Osteoblast (primary cell): ENCODE measurements at regions not wholly inside any gene's neighbourhood (a gene's known extent, or its start where the extent isn't known, plus 50 kb on each side); places are given as distances from the start of the nearest gene placed in this dataset.

Experiments
- DNase-seq: peaks from one replicate; pipeline ENCODE4 v3.0.0; 2011; ENCODE audit warnings: low spot score, mixed read lengths; ENCODE audit not compliant: insufficient read length; ENCODE audit errors: missing footprints
- H2AFZ ChIP-seq: 2 replicates; pipeline ENCODE4 v1.6.0; 2011; ENCODE audit warnings: mild to moderate bottlenecking, low read length
- H3K27ac ChIP-seq: 2 replicates; pipeline ENCODE4 v1.5.1; 2011; ENCODE audit warnings: mild to moderate bottlenecking, low read depth, low read length, moderate library complexity
- H3K27me3 ChIP-seq: 2 replicates; pipeline ENCODE4 v1.6.0; 2012; ENCODE audit warnings: mild to moderate bottlenecking, control low read depth, inconsistent platforms, low read length, moderate library complexity; ENCODE audit not compliant: insufficient read depth
- H3K36me3 ChIP-seq: 2 replicates; pipeline ENCODE4 v1.5.1; 2011; ENCODE audit warnings: mild to moderate bottlenecking, low read length, control low read depth, moderate library complexity; ENCODE audit not compliant: insufficient read depth
- H3K4me1 ChIP-seq: 2 replicates; pipeline ENCODE4 v1.5.1; 2011; ENCODE audit warnings: mild to moderate bottlenecking, low read length, control low read depth, moderate library complexity; ENCODE audit not compliant: insufficient read depth
- H3K4me2 ChIP-seq: 2 replicates; pipeline ENCODE4 v1.6.0; 2011; ENCODE audit warnings: mild to moderate bottlenecking, low read length; ENCODE audit not compliant: insufficient read depth
- H3K4me3 ChIP-seq: fragments of 200-600 bp; sonication (generic); 3 replicates; pipeline ENCODE4 v1.5.1; 2012; ENCODE audit warnings: mild to moderate bottlenecking, low read length, inconsistent platforms; ENCODE audit not compliant: insufficient read depth
- H3K79me2 ChIP-seq: 2 replicates; pipeline ENCODE4 v1.6.0; 2012; ENCODE audit warnings: mild to moderate bottlenecking, low read length, control low read depth, inconsistent platforms; ENCODE audit not compliant: insufficient read depth
- H3K9me3 ChIP-seq: 2 replicates; pipeline ENCODE4 v1.5.1; 2011; ENCODE audit warnings: low read depth, low read length, control low read depth
- H4K20me1 ChIP-seq: 2 replicates; pipeline ENCODE4 v1.6.0; 2012; ENCODE audit warnings: mild to moderate bottlenecking, low read length, control low read depth; ENCODE audit not compliant: insufficient read depth
- TF ChIP-seq, protein P1 (sequence below): IDR thresholded peaks from 2 replicates; pipeline ENCODE4 v1.5.1; 2011; ENCODE audit warnings: mild to moderate bottlenecking, low read depth, low read length, moderate library complexity; ENCODE audit errors: extremely low read depth

DNA sequence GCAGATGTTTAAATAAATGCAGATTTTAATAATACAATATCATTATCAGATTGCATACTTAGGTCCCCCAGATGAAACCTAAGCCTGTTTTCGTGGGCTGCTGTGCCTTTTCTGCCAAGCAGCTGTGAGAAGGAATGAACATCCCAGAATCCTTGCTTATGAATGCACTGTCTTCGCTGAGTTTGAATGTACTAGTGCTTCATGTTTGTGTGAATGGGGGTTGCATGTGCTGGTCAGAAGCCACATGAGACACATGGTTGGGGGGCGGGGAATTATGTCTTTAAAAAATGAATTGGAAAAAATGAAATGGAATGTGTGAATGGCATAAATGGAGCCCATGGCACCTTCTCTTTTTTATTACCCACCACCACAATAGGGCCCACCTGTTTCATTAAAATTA is 125.4 kb upstream of the HSD17B12 start:
- H3K27ac ChIP-seq: no peak overlapping the region
- no peak overlapping the region for H3K4me3 ChIP-seq
- H2AFZ ChIP-seq: no peak overlapping the region
- H3K4me2 ChIP-seq: no peak overlapping the region
- H3K36me3 ChIP-seq: no peaks in the 10 kb centered on the region
- peaks cover 4% of the 10 kb centered on the region for H3K4me1 ChIP-seq
- peaks cover 75% of the 10 kb centered on the region for H3K27me3 ChIP-seq
- TF ChIP-seq, protein P1, sequence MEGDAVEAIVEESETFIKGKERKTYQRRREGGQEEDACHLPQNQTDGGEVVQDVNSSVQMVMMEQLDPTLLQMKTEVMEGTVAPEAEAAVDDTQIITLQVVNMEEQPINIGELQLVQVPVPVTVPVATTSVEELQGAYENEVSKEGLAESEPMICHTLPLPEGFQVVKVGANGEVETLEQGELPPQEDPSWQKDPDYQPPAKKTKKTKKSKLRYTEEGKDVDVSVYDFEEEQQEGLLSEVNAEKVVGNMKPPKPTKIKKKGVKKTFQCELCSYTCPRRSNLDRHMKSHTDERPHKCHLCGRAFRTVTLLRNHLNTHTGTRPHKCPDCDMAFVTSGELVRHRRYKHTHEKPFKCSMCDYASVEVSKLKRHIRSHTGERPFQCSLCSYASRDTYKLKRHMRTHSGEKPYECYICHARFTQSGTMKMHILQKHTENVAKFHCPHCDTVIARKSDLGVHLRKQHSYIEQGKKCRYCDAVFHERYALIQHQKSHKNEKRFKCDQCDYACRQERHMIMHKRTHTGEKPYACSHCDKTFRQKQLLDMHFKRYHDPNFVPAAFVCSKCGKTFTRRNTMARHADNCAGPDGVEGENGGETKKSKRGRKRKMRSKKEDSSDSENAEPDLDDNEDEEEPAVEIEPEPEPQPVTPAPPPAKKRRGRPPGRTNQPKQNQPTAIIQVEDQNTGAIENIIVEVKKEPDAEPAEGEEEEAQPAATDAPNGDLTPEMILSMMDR: no peak
- H4K20me1 ChIP-seq: no peaks in the 10 kb centered on the region
- no peaks in the 10 kb centered on the region for H3K79me2 ChIP-seq
- H3K9me3 ChIP-seq: no peaks in the 10 kb centered on the region
- DNase-seq: no peak

DNA sequence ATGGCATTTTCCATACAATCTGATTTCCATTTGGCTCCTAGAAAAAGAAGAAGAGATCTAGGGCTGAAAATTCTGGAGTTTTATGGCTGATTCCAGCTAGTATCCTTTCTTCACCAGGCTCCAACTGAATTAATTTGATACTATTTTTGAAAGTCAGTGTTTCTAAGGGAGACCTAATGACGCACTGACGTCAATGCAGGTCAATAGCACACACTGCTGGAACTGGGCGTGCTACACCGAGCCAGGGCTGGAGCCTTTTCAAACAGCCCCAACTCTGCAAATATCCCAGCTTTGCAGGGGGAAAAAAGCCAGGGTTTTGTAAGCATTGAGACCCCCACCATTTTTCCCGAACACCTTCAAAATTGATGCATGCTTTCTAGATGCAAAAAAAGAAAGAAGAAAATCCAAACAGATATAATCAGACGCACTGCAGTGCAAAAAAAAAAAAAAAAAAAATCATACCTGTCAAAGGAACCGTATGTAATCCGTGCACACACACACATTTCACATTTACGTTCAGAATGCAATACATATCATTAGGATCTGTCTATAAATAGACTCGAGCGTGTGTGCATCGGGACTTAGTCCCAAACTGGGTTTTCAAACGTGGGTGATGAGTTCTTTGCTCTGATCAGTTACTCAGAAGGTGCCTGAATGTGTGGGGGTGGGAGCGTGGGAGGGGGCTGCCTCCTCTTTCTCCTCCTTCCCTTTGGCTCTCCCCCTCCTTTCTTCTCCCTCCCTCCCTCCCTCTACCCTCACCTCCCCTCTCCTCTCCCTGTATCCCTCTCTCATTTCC is 124.5 kb upstream of the HSD17B12 start:
- no peak for DNase-seq
- no peak overlapping the region for H3K27ac ChIP-seq

DNA sequence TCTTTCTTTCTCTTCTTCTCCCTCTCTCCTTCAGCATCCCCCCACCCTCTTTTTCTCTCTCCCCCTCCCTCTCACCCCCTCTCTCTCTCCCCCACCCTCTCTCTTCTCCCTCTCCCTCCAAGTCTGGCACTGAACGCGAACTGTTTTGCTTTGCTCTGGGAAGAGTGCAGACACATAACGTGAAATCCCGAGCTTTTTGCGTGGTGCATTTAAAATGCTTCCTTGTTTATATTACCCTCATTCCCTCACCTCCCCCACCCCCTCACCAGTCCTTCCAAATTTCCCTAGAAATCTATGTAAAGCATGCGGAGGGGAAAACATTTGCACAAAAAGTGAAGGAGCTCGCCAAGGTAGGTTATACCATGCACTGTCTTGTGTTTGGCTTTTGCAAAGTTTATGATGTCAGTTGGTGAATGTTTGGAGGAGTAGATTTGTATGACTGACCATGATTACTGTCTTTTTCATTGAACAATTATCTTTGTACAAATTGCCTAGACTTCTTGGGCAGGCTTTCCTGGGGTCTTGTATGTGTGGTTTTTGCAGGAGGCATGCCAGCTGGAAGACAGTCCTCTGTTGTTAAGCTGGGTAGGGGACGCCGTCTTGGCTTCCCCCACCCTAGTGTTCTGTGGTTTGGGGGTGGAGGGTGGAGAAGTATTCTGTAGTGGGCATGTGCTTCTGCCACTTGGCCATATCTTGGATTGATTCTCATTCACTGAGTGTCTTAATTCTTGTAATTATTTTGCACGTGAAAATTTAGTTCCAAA is 123.7 kb upstream of the HSD17B12 start:
- Histone ChIP-seq H3K4me1 (peaks cover 4% of the 10 kb centered on the region), H2AFZ (no peak overlapping the region), H3K79me2 (no peaks in the 10 kb centered on the region), H3K9me3 (no peaks in the 10 kb centered on the region), H3K4me2 (no peak overlapping the region), H4K20me1 (no peaks in the 10 kb centered on the region), H3K27me3 (peaks cover 86% of the 10 kb centered on the region), H3K4me3 (no peak overlapping the region), H3K27ac (no peak overlapping the region), H3K36me3 (no peaks in the 10 kb centered on the region)
- TF ChIP-seq, protein P1: no peak
- no peak for DNase-seq

More for the DNA sequence above, 124.5 kb upstream of the HSD17B12 start:
- peaks cover 4% of the 10 kb centered on the region for H3K4me1 ChIP-seq
- no peaks in the 10 kb centered on the region for H3K79me2 ChIP-seq
- H2AFZ ChIP-seq: no peak overlapping the region
- peaks cover 83% of the 10 kb centered on the region for H3K27me3 ChIP-seq
- H3K4me3 ChIP-seq: no peak overlapping the region
- H3K36me3 ChIP-seq: no peaks in the 10 kb centered on the region
- no peaks in the 10 kb centered on the region for H4K20me1 ChIP-seq
- H3K4me2 ChIP-seq: no peak overlapping the region
- no peaks in the 10 kb centered on the region for H3K9me3 ChIP-seq
- TF ChIP-seq, protein P1: no peak

DNA sequence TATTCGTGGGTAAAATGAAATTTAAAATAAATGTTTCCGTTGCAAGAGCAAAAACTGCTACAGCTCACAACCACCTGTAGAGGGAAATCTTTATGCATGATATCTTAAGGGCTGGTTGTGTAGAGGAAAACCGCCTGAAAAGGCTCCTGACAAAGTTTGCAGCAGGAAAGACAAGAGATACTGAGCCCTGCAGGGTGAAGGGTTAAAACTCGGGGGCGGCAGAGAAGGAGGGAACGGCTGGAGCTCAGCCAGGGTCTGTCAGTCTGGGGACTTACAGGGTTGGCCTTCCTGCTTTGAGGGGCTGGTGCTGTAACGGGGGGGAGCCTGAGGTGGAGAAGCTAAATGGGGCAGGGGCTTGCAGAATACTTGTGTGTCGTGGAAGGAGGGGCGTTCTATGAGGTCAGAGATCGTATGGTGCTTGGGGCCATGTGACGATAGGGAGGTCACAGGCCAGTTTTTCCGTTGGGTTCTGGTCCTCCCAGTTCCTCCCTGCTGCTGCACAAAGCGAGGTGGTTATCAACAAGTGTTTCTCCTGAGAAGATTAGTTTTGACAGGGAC is 122.9 kb upstream of the HSD17B12 start:
- H3K4me1 ChIP-seq: peaks cover 4% of the 10 kb centered on the region
- no peaks in the 10 kb centered on the region for H3K79me2 ChIP-seq
- no peaks in the 10 kb centered on the region for H4K20me1 ChIP-seq
- H3K4me3 ChIP-seq: no peak overlapping the region
- TF ChIP-seq, protein P1: peak; percentile 25
- peaks cover 84% of the 10 kb centered on the region for H3K27me3 ChIP-seq
- no peak overlapping the region for H3K27ac ChIP-seq
- no peaks in the 10 kb centered on the region for H3K9me3 ChIP-seq
- DNase-seq: no peak
- H2AFZ ChIP-seq: no peak overlapping the region
- H3K36me3 ChIP-seq: no peaks in the 10 kb centered on the region
- no peak overlapping the region for H3K4me2 ChIP-seq
